ENCODE measurements at regions not wholly inside any gene's neighbourhood (a gene's known extent, or its start where the extent isn't known, plus 50 kb on each side); places are given as distances from the start of the nearest gene placed in this dataset.
A peak's percentile ranks its signal among the peaks of the same experiment; 100 is the strongest.

DNA sequence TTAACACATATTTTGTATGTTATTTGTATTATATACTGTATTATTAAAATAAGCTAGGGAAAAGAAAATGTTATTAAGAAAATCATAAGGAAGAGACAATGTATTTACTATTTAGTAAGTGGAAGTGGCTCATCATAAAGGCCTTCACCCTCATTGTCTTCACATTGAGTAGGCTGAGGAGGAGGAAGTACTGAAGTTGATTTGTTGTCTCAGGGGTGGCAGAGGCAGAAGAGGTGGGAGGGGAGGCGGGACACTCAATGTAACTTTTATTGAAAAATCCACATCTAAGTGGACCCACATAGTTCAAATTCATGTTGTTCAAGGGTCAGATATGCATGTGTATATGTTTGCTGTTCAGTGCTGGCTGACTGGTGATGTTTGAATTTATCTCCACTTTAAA is 210.2 kb upstream of the CITED2 start:
- Histone ChIP-seq H3K36me3 (ENCODE audit: control insufficient read depth, insufficient read depth, low read length) (no peaks in the 10 kb centered on the region), H3K9me3 (ENCODE audit: control insufficient read depth in 2 of 2, low read length in 2 of 2) (no peaks in the 10 kb centered on the region), H3K27ac (ENCODE audit: insufficient read depth, low read length, poor library complexity, severe bottlenecking) (no peak overlapping the region), H3K4me1 (ENCODE audit: control insufficient read depth, insufficient read depth, low read length, poor library complexity, severe bottlenecking) (peaks cover 11% of the 10 kb centered on the region), H3K27me3 (ENCODE audit: control insufficient read depth, insufficient read depth, low read length) (peaks cover 7% of the 10 kb centered on the region), H3K4me3 (ENCODE audit: low read depth, low read length) (no peak overlapping the region)
- H3K27ac Mint-ChIP-seq: no peak overlapping the region
- peaks cover 0 to 12% (median 9%) of the 10 kb centered on the region in 4 donors for H3K4me1 Mint-ChIP-seq
- DNase-seq (no peak), ATAC-seq (ENCODE audit: low read depth in 2 of 2) (no peak)
- peaks cover 11% of the 10 kb centered on the region for H3K27me3 Mint-ChIP-seq
- no peak overlapping the region for H3K4me3 Mint-ChIP-seq
- no peaks in the 10 kb centered on the region for H3K36me3 Mint-ChIP-seq
- H3K9me3 Mint-ChIP-seq: no peaks in the 10 kb centered on the region

DNA sequence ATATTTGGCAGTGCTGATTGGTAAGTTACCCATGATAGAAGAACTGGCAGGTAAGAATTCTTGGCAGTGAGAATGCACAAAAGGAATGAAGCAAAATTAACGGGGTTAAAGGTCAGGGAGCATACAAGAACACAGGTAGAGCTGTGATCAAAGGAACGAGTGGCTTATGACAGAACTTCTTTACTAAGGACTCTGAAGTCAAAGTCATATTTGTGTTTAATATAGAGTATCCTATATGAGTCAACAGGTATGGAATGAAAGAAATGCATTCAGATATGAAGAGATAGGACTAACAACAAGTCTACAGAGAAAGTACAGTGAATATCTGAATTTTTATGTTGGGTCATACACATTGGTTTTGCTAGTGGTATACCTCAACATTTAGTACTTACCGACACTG is 209.0 kb upstream of the CITED2 start:
- Mint-ChIP-seq H3K36me3 (no peaks in the 10 kb centered on the region), H3K27ac (no peak overlapping the region), H3K27me3 (peaks cover 2% of the 10 kb centered on the region), H3K9me3 (no peaks in the 10 kb centered on the region), H3K4me1 (peaks cover 0 to 12% (median 9%) of the 10 kb centered on the region in 4 donors), H3K4me3 (no peak overlapping the region)
- Histone ChIP-seq H3K27me3 (ENCODE audit: control insufficient read depth, insufficient read depth, low read length) (peaks cover 2% of the 10 kb centered on the region), H3K27ac (ENCODE audit: insufficient read depth, low read length, poor library complexity, severe bottlenecking) (no peak overlapping the region), H3K4me3 (ENCODE audit: low read depth, low read length) (no peak overlapping the region), H3K4me1 (ENCODE audit: control insufficient read depth, insufficient read depth, low read length, poor library complexity, severe bottlenecking) (peaks cover 11% of the 10 kb centered on the region), H3K9me3 (ENCODE audit: control insufficient read depth in 2 of 2, low read length in 2 of 2) (no peaks in the 10 kb centered on the region), H3K36me3 (ENCODE audit: control insufficient read depth, insufficient read depth, low read length) (no peaks in the 10 kb centered on the region)
- DNase-seq (no peak), ATAC-seq (ENCODE audit: low read depth in 2 of 2) (no peak)

DNA sequence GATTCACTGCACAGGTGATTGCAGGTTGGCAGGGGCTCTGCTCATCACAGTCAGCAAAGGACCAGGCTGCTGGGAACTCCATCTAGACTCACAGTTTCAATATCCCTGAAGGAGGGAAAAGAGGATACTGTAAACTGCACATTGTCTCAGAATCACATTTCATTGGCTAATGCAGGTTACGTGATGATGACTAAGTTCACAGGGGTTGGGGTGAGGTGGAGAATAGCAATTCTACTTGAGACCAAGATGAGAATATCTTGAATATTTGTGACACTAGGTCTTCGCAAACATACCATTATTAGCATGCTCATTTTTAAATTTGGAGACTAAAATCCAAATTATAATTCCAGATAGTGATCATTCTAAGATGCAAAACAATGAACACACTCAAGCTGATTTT is 208.5 kb upstream of the CITED2 start:
- Histone ChIP-seq H3K4me1 (ENCODE audit: control insufficient read depth, insufficient read depth, low read length, poor library complexity, severe bottlenecking) (peaks cover 11% of the 10 kb centered on the region), H3K27ac (ENCODE audit: insufficient read depth, low read length, poor library complexity, severe bottlenecking) (no peak overlapping the region), H3K27me3 (ENCODE audit: control insufficient read depth, insufficient read depth, low read length) (peaks cover 2% of the 10 kb centered on the region), H3K4me3 (ENCODE audit: low read depth, low read length) (no peak overlapping the region), H3K9me3 (ENCODE audit: control insufficient read depth in 2 of 2, low read length in 2 of 2) (no peaks in the 10 kb centered on the region), H3K36me3 (ENCODE audit: control insufficient read depth, insufficient read depth, low read length) (no peaks in the 10 kb centered on the region)
- Mint-ChIP-seq H3K27ac (no peak overlapping the region), H3K4me3 (no peak overlapping the region), H3K36me3 (no peaks in the 10 kb centered on the region), H3K9me3 (no peaks in the 10 kb centered on the region), H3K27me3 (no peaks in the 10 kb centered on the region), H3K4me1 (peaks cover 0 to 12% (median 9%) of the 10 kb centered on the region in 4 donors)
- DNase-seq (no peak), ATAC-seq (ENCODE audit: low read depth in 2 of 2) (no peak)

DNA sequence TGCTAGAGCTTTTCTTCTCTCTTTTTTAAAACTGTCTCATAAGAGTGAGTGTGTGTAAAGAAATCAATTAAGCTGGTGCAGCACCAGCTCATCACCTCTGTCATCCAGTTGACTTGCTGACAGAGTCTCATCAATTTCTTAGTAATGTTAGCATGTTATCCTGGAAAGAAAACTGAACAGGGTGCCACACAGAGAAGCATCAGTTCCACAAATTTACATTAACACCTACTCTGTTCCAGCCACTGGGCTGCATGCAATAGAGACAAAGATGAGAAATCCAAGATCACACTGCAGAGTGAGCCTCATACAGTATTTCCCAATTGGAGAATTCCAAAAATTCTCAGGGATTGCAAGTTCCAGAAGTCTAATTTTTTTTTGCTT is 207.0 kb upstream of the CITED2 start:
- H3K4me3 ChIP-seq (ENCODE audit: low read depth, low read length): no peak overlapping the region
- Mint-ChIP-seq H3K27me3 (no peaks in the 10 kb centered on the region), H3K9me3 (no peaks in the 10 kb centered on the region), H3K36me3 (no peaks in the 10 kb centered on the region), H3K4me3 (no peak overlapping the region), H3K27ac (peak overlapping the region in 1 of 3 donors; percentile 4), H3K4me1 (peaks cover 0 to 12% (median 9%) of the 10 kb centered on the region in 4 donors)
- no peaks in the 10 kb centered on the region for H3K36me3 ChIP-seq (ENCODE audit: control insufficient read depth, insufficient read depth, low read length)
- H3K9me3 ChIP-seq (ENCODE audit: control insufficient read depth in 2 of 2, low read length in 2 of 2): no peaks in the 10 kb centered on the region
- H3K27me3 ChIP-seq (ENCODE audit: control insufficient read depth, insufficient read depth, low read length): peaks cover 2% of the 10 kb centered on the region
- H3K27ac ChIP-seq (ENCODE audit: insufficient read depth, low read length, poor library complexity, severe bottlenecking): no peak overlapping the region
- H3K4me1 ChIP-seq (ENCODE audit: control insufficient read depth, insufficient read depth, low read length, poor library complexity, severe bottlenecking): peaks cover 11% of the 10 kb centered on the region
- DNase-seq (no peak), ATAC-seq (ENCODE audit: low read depth in 2 of 2) (no peak)

DNA sequence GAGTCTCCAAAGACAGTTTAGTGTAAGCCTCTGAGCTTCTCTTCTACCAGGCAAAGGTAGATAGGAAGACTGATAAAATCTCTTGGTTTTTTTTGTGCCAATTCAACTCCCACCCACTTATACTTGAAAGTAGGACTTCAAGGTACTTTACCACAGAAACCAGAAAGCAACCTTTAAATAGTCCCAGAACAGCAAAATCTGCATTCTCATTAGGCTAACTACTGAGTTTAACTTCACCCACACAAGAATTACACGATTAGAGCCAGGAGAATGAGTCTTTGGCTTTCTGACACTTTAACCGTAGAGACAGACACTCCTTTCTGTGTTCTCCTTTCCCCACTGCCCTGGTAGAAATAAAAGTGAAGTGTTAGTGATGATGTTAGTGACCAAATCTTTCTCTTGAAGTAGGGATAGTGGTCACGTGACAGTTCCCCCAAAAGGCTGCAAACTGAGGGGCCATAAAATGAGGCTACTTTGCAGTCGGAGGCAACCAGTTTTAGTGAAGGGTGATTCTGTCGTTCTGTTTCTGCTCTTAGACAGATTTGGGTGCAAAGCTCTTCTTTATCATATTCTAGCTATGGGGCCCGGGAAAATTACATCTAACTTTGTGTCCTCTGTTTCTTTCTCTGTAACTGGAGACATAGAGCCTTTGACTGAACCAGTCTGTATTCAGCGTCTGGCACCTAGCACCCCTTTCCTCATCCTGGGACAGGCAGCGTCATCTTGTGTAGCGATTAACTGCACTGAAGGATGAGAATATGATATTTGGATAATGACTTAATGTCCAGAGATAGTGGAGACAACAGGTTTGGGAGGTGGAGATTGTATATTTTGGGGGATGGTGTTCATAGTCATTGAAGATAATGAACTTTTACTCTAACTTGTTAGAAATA is 206.4 kb upstream of the CITED2 start:
- ATAC-seq (ENCODE audit: low read depth in 2 of 2): no peak
- DNase-seq: peak in 1 of 3 donors; percentile 4
- H3K27ac Mint-ChIP-seq: peak overlapping the region in 1 of 3 donors; percentile 4

DNA sequence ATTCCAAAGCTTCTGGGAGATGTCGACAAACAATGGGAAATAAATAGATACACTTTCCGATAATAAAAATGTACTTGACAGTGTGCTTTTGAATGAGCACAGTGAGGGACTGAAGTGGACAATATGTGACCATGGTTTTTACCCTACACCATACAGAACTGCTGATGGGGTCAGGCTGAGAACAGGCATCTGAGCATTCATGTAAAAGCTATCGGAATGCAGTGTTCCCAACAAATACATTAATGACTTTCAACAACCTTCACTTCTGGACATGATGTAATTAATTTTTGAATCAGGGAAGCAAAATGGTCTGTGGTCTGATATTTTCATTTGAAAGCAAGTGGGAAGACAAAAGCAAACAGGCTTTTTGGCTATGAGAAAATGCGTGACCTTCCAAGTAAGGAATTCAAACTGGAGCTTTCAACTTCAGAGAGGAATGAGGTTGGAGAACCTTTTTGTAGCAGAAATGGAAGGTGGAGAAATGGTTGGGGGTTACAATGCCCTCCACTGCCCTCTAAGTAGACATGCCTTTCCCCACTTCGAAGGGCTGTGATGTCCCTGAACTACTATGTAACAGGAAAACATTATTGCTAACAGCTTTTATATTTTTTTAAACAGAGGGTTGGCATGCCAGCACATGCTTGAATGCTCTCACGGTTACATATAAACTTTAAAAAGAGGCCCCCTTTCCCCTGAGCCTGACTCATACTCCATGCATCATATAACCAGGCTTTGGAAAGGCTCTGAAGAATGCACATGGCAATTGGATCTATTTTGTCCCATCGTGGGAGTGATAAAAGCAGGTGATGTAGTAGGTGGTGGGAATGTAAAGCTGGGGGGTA is 203.5 kb upstream of the CITED2 start:
- peaks cover 0 to 12% (median 9%) of the 10 kb centered on the region in 4 donors for H3K4me1 Mint-ChIP-seq
- H3K9me3 ChIP-seq (ENCODE audit: control insufficient read depth in 2 of 2, low read length in 2 of 2): no peaks in the 10 kb centered on the region
- no peaks in the 10 kb centered on the region for H3K27me3 ChIP-seq (ENCODE audit: control insufficient read depth, insufficient read depth, low read length)
- no peak overlapping the region for H3K27ac Mint-ChIP-seq
- H3K27me3 Mint-ChIP-seq: peaks cover 8% of the 10 kb centered on the region
- no peaks in the 10 kb centered on the region for H3K36me3 ChIP-seq (ENCODE audit: control insufficient read depth, insufficient read depth, low read length)
- no peak for DNase-seq
- peaks cover 11% of the 10 kb centered on the region for H3K4me1 ChIP-seq (ENCODE audit: control insufficient read depth, insufficient read depth, low read length, poor library complexity, severe bottlenecking)
- ATAC-seq (ENCODE audit: low read depth in 2 of 2): no peak
- H3K4me3 ChIP-seq (ENCODE audit: low read depth, low read length): no peak overlapping the region
- no peak overlapping the region for H3K27ac ChIP-seq (ENCODE audit: insufficient read depth, low read length, poor library complexity, severe bottlenecking)
- peaks cover 0 to 3% (median 0%) of the 10 kb centered on the region in 7 donors for H3K9me3 Mint-ChIP-seq
- no peaks in the 10 kb centered on the region for H3K36me3 Mint-ChIP-seq
- no peak overlapping the region for H3K4me3 Mint-ChIP-seq

More for the DNA sequence above, 206.4 kb upstream of the CITED2 start:
- Histone ChIP-seq H3K9me3 (ENCODE audit: control insufficient read depth in 2 of 2, low read length in 2 of 2) (no peaks in the 10 kb centered on the region), H3K27me3 (ENCODE audit: control insufficient read depth, insufficient read depth, low read length) (peaks cover 2% of the 10 kb centered on the region), H3K27ac (ENCODE audit: insufficient read depth, low read length, poor library complexity, severe bottlenecking) (no peak overlapping the region), H3K4me3 (ENCODE audit: low read depth, low read length) (no peak overlapping the region), H3K36me3 (ENCODE audit: control insufficient read depth, insufficient read depth, low read length) (no peaks in the 10 kb centered on the region), H3K4me1 (ENCODE audit: control insufficient read depth, insufficient read depth, low read length, poor library complexity, severe bottlenecking) (peaks cover 11% of the 10 kb centered on the region)
- peaks cover 0 to 12% (median 9%) of the 10 kb centered on the region in 4 donors for H3K4me1 Mint-ChIP-seq
- no peaks in the 10 kb centered on the region for H3K27me3 Mint-ChIP-seq
- H3K36me3 Mint-ChIP-seq: no peaks in the 10 kb centered on the region
- no peak overlapping the region for H3K4me3 Mint-ChIP-seq
- no peaks in the 10 kb centered on the region for H3K9me3 Mint-ChIP-seq

DNA sequence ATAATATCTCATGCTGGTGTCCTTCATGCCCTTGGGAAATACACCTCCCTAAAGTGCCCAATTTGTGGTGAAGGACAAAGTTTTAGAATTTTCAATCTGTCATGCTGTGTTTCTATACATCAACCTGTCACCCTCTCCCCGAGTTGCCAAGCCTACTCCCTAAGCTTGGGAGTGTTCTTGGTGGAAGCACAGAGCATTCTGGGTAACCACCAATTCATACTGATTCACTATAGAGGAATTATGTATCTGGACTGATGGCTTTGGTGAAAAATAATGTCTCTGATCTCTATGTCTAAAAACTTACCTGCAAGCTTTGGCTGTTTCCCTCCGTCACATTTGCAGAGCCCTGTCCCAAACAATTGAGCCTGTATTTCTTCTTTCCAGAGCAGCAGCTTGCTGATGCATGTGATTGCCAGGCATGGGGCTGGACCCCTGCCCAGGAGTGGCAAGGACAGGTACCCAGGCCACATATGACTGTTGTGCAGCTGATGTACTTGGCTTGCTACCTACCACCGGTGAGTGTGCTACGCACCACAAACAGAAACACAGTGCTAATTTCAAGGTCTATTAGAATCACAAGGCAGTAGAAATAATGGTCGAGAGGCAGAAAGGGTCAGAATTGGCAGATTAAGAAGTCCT is 202.8 kb upstream of the CITED2 start:
- Mint-ChIP-seq H3K27ac (no peak overlapping the region), H3K4me1 (peaks cover 0 to 12% (median 9%) of the 10 kb centered on the region in 4 donors), H3K4me3 (no peak overlapping the region), H3K9me3 (peaks cover 0 to 3% (median 0%) of the 10 kb centered on the region in 7 donors), H3K27me3 (peaks cover 8% of the 10 kb centered on the region), H3K36me3 (no peaks in the 10 kb centered on the region)
- H3K36me3 ChIP-seq (ENCODE audit: control insufficient read depth, insufficient read depth, low read length): no peaks in the 10 kb centered on the region
- no peaks in the 10 kb centered on the region for H3K27me3 ChIP-seq (ENCODE audit: control insufficient read depth, insufficient read depth, low read length)
- H3K4me3 ChIP-seq (ENCODE audit: low read depth, low read length): no peak overlapping the region
- DNase-seq (no peak), ATAC-seq (ENCODE audit: low read depth in 2 of 2) (no peak)
- H3K27ac ChIP-seq (ENCODE audit: insufficient read depth, low read length, poor library complexity, severe bottlenecking): no peak overlapping the region
- peaks cover 11% of the 10 kb centered on the region for H3K4me1 ChIP-seq (ENCODE audit: control insufficient read depth, insufficient read depth, low read length, poor library complexity, severe bottlenecking)
- H3K9me3 ChIP-seq (ENCODE audit: control insufficient read depth in 2 of 2, low read length in 2 of 2): no peaks in the 10 kb centered on the region

All from CD4-positive, CD25-positive, alpha-beta regulatory T cell (primary cell).